ENCODE measurements at regions not wholly inside any gene's neighbourhood (a gene's known extent, or its start where the extent isn't known, plus 50 kb on each side); places are given as distances from the start of the nearest gene placed in this dataset.

DNA sequence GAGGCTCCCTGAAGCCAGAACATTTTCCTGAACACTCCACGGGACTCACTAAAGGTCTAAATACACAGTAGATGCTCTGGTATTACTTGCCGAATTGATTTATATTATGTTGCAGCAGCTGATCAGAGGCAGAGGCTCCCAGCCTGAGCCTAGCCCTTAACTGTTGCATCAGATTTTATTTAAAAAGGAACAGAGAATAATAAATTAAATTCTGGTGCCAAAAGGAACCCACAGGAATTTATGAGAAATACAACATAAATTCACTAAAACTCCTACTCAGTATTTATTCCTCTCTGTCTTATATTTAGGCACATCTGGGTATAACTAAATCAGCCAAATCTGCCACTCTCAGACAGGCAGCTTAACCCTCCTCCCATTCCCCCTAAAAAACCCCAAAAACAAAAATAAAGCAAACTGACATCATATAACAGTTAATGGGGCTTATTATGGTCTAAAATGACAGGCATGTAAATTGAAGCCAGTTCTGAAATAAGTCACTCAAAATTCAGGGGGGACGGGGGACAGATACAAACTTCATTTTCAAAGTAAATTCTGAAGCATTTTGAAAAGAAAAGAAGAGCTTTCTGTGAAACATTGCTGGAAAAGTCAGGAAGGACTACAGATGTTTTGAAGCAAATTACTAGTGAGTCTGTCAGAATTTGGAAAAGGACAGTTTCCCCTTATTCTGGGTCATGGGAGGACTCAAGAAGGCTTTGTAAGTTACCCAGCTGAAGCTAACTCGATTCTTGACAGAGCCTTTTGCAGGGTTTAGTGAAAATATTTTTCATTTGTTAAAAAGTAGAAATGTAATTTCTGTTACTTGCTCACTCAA, 53.8 kb upstream of the CORO2B start:
- no TSS peak for BruUV-seq (replicated peaks)
- intact Hi-C loops (cut with micrococcal nuclease; ENCODE audit: unreplicated experiment): loop anchor here (10.0 kb wide), 1 partner anchor 80 kb away; no protein-coding TSS in a partner anchor
- Histone ChIP-seq H3F3A (ENCODE audit: insufficient read depth, low read depth) (no peaks in the 10 kb centered on the region), H3K79me2 (ENCODE audit: low read depth) (no peaks in the 10 kb centered on the region), H4K20me1 (ENCODE audit: insufficient read depth) (no peaks in the 10 kb centered on the region), H2AFZ (no peak overlapping the region), H3K9me3 (ENCODE audit: insufficient read depth, low read depth) (no peaks in the 10 kb centered on the region), H3K9me2 (ENCODE audit: insufficient read depth) (no peaks in the 10 kb centered on the region), H3K27ac (no peak overlapping the region), H3K36me3 (ENCODE audit: low read depth) (no peaks in the 10 kb centered on the region), H3K27me3 (ENCODE audit: insufficient read depth, low read depth) (peaks cover 3% of the 10 kb centered on the region; the same call in 1 of the 2 replicates), H3K4me3 (no peak overlapping the region), H3K4me1 (replicated peaks; ENCODE audit: insufficient read depth) (no peaks in the 10 kb centered on the region), H3K4me2 (no peak overlapping the region)
- TF ChIP-seq EZH2 (IDR thresholded peaks at IDR 0.05; ENCODE audit: low read depth) (no peak), CTCF (conservative IDR thresholded peaks at IDR 0.05) (no peak)
- ChIA-PET CTCF (interaction anchor here (0.6 kb wide), 1 partner anchor 136 kb away, joined by 6 read pairs; no protein-coding TSS in a partner anchor), POLR2A (ENCODE audit: unreplicated experiment) (interaction anchor here (0.6 kb wide), 1 partner anchor 637 kb away, joined by 3 read pairs; no protein-coding TSS in a partner anchor)
- no peak for DNase-seq

DNA sequence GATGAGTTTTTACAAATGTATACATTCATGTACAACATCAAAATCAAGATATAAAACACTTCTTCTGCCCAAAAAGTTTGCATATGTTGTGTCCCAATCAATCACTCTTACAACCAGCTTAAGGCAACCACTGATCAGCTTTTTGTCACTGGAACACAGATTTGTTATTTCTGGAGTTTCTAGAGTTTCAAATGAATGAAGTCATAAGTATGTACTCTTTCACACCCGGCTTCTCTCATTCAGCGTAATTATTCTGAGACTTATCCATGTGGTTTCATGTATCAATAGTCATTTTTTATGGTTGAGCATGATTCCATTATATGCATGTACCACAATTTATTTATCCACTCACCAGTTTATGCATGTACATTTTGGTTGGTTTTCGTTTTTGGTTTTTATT, 53.0 kb upstream of the CORO2B start:
- POLR2A ChIA-PET (ENCODE audit: unreplicated experiment): interaction anchor here (0.6 kb wide), 1 partner anchor 638 kb away, joined by 3 read pairs; no protein-coding TSS in a partner anchor

DNA sequence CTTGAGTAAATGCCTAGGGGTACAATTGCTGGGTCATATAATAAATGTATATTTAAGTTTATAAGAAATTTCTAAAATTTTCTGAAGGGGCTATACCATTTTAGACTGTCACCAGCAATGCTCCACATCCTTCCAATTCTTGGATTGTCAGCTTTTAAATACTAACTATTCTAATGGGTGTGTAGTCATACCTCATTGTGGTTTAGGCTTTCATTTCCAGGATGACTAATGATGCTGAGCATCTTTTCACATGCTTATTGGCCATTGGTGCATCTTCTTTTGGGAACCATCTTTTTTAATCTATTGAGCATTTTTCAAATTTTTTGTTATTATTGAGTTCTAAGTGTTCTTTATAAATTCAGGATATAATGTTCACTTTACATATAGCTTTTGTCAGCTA, 52.5 kb upstream of the CORO2B start:
- CTCF ChIA-PET: no interaction called here
- intact Hi-C loops (cut with micrococcal nuclease; ENCODE audit: unreplicated experiment): loop anchor here (10.0 kb wide), 1 partner anchor 81 kb away; no protein-coding TSS in a partner anchor
- POLR2A ChIA-PET (ENCODE audit: unreplicated experiment): no interaction called here

More for the DNA sequence above, 53.0 kb upstream of the CORO2B start:
- Histone ChIP-seq H3K9me2 (ENCODE audit: insufficient read depth) (no peaks in the 10 kb centered on the region), H3K4me2 (no peak overlapping the region), H3K4me1 (replicated peaks; ENCODE audit: insufficient read depth) (no peaks in the 10 kb centered on the region), H3K4me3 (no peak overlapping the region), H3K27me3 (ENCODE audit: insufficient read depth, low read depth) (peaks cover 3% of the 10 kb centered on the region; the same call in 1 of the 2 replicates), H3F3A (ENCODE audit: insufficient read depth, low read depth) (no peaks in the 10 kb centered on the region), H4K20me1 (ENCODE audit: insufficient read depth) (no peaks in the 10 kb centered on the region), H3K27ac (no peak overlapping the region), H3K9me3 (ENCODE audit: insufficient read depth, low read depth) (no peaks in the 10 kb centered on the region), H3K79me2 (ENCODE audit: low read depth) (no peaks in the 10 kb centered on the region), H3K36me3 (ENCODE audit: low read depth) (no peaks in the 10 kb centered on the region), H2AFZ (no peak overlapping the region)
- no peak for TF ChIP-seq EZH2 (IDR thresholded peaks at IDR 0.05; ENCODE audit: low read depth)
- no peak for TF ChIP-seq CTCF (conservative IDR thresholded peaks at IDR 0.05)
- DNase-seq: no peak
- BruUV-seq (replicated peaks): no TSS peak
- intact Hi-C loops (cut with micrococcal nuclease; ENCODE audit: unreplicated experiment): loop anchor here (10.0 kb wide), 1 partner anchor 81 kb away; no protein-coding TSS in a partner anchor
- CTCF ChIA-PET: no interaction called here

More for the DNA sequence above, 52.5 kb upstream of the CORO2B start:
- no peak overlapping the region for H2AFZ ChIP-seq
- no peak overlapping the region for H3K4me2 ChIP-seq
- no peaks in the 10 kb centered on the region for H3K36me3 ChIP-seq (ENCODE audit: low read depth)
- H3K4me1 ChIP-seq (replicated peaks; ENCODE audit: insufficient read depth): no peaks in the 10 kb centered on the region
- H3K79me2 ChIP-seq (ENCODE audit: low read depth): no peaks in the 10 kb centered on the region
- H3K9me3 ChIP-seq (ENCODE audit: insufficient read depth, low read depth): no peaks in the 10 kb centered on the region
- no peak overlapping the region for H3K4me3 ChIP-seq
- H3K9me2 ChIP-seq (ENCODE audit: insufficient read depth): no peaks in the 10 kb centered on the region
- no peak for DNase-seq
- H3K27ac ChIP-seq: no peak overlapping the region
- BruUV-seq (replicated peaks): no TSS peak
- no peak for TF ChIP-seq CTCF (conservative IDR thresholded peaks at IDR 0.05)
- TF ChIP-seq EZH2 (IDR thresholded peaks at IDR 0.05; ENCODE audit: low read depth): no peak
- no peaks in the 10 kb centered on the region for H4K20me1 ChIP-seq (ENCODE audit: insufficient read depth)
- no peaks in the 10 kb centered on the region for H3F3A ChIP-seq (ENCODE audit: insufficient read depth, low read depth)
- peaks cover 3% of the 10 kb centered on the region; the same call in 1 of the 2 replicates for H3K27me3 ChIP-seq (ENCODE audit: insufficient read depth, low read depth)

Data from PC-9 (cell line).